GM10266 (cell line): ENCODE measurements at regions not wholly inside any gene's neighbourhood (a gene's known extent, or its start where the extent isn't known, plus 50 kb on each side); places are given as distances from the start of the nearest gene placed in this dataset.

Source experiments
- DNase-seq: peaks from one replicate; pipeline ENCODE4 v3.0.0; 2012; ENCODE audit errors: extremely low spot score
- TF ChIP-seq, protein P1 (sequence below): IDR thresholded peaks from 2 replicates; pipeline ENCODE4 v1.5.1; 2012; ENCODE audit warnings: mild to moderate bottlenecking, low read depth; ENCODE audit not compliant: control insufficient read depth, insufficient read depth; ENCODE audit errors: missing control alignments

- no peak for DNase-seq
- TF ChIP-seq, protein P1, sequence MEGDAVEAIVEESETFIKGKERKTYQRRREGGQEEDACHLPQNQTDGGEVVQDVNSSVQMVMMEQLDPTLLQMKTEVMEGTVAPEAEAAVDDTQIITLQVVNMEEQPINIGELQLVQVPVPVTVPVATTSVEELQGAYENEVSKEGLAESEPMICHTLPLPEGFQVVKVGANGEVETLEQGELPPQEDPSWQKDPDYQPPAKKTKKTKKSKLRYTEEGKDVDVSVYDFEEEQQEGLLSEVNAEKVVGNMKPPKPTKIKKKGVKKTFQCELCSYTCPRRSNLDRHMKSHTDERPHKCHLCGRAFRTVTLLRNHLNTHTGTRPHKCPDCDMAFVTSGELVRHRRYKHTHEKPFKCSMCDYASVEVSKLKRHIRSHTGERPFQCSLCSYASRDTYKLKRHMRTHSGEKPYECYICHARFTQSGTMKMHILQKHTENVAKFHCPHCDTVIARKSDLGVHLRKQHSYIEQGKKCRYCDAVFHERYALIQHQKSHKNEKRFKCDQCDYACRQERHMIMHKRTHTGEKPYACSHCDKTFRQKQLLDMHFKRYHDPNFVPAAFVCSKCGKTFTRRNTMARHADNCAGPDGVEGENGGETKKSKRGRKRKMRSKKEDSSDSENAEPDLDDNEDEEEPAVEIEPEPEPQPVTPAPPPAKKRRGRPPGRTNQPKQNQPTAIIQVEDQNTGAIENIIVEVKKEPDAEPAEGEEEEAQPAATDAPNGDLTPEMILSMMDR = no peak
These were observed 50.7 kb upstream of the FOXB1 start for GRCh38 chr15:59953392-59953883.

DNA sequence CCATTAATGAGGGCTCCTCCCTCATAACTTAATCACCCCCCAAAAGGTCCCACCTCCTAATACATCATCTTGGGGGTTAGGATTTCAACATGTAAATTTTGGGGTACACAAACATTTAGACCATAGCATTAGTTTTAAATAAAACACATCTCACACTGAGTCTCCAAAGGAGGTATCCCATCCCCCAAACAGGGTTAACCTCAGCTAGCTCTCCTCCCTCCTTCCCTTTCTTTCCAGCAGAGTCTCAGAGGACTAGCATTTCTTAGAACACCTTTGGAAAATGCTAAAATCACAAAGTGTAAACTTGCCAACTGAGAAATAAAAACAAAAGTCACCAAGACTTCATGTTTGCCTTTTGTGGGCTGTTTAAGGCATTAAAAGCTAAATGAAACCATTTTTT is 51.2 kb upstream of the FOXB1 start:
- no peak for DNase-seq
- TF ChIP-seq, protein P1 = no peak

DNA sequence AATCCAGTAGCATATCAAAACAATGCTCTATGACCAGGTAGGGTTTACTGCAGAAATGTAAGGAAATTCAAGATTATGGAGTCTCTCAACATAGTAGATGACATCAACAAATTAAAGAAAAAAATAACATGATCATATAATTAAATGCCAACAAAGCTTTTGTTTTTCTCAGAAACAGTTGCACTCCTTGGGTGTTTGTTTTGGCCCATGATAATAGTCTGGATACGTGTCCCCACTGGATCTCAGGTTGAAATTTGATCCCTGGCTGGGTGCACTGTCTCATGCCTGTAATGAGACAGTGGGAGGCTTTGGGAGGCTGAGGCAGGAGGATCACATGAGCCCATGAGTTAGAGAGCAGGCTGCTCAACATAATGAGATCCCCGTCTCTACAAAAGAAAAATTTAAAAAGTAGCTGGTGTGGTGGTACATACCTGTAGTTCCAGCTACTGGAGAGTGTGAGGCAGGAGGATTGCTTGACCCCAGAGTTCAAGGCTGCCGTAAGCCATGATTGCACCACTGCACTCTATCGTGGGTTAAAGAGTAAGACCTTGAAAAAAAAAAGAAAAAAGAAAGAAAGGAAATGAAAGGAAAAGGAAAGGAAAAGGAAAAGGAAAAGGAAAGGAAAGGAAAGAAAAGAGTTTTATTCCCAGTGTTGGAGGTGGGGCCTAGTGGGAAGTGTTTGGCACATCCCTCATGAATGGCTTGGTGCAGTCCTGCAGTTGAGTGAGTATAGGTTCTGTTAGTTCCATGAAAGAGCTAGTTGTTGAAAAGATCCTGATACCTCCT is 53.3 kb upstream of the FOXB1 start:
- TF ChIP-seq, protein P1 = no peak
- no peak for DNase-seq

DNA sequence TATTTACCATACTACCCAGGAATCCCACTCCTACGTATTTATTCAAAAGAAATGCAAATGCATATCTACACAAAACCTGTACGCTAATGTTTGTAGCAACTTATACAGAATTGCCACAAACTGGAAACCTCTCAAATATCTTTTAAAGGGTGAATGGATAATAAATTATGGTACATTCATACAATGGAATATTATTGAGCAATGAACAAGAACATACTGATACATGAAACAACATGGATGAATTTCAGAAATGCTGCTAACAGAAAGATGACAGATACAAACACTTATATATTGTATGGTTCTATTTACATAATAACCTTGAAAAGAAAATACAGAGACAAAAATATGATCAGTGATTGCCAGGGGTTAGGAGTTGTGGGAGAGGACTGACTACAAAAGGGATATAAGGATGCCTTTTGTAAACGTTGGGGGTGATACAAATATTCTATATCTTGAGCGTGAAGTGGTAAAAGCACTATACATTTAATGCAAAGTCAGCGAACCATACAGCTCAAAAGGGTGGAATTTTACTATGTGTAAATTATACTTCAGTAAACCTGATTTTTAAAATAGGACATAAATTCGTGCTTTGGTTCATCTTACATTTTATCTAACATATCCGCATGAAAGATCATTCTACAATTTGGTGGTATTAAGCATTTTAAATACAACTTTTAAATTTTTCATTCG is 55.0 kb upstream of the FOXB1 start:
- TF ChIP-seq, protein P1 = no peak
- DNase-seq = no peak

GRCh38 chr15:59946084-59946483 is 58.0 kb upstream of the FOXB1 start:
- TF ChIP-seq, protein P1 = no peak
- DNase-seq = no peak

DNA sequence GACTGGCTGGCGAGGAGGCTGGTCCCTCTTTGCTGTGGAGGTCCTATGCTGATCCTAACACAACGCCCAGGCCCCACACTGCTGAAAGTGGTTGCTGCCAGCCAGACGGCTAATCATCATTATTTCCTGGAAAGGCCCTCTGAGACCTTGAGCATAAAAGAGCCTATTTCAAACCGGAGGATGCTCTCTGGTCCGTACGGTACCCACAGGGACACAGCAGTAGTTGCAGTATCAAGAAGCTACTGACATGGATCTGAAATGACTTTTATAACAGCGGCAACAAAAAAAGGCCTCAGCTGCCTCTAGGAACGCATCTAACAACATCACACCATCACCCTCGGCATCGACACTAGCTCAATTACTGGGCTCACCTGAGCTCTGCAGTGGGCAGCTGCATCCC is 59.1 kb upstream of the FOXB1 start:
- TF ChIP-seq, protein P1 = no peak
- no peak for DNase-seq

- DNase-seq = no peak
- TF ChIP-seq, protein P1 = no peak
These were observed 62.5 kb upstream of the FOXB1 start for GRCh38 chr15:59941612-59942011.
